K562 (cell line): ENCODE measurements at regions not wholly inside any gene's neighbourhood (a gene's known extent, or its start where the extent isn't known, plus 50 kb on each side); places are given as distances from the start of the nearest gene placed in this dataset.

Source experiments
- ATAC-seq: fragments of 200-7000 bp; cut with Tn5 transposase; 3 replicates; pipeline ENCODE4 v1.9.1; 2020; ENCODE audit warnings: moderate library complexity
- BruUV-seq: library from RNA; stranded (reverse); fragments of 400-500 nt; replicated peaks from 2 replicates; lab custom pipeline; 2021; lab: Mats Ljungman, UMichigan
- CTCF ChIA-PET: fragments of 300-600 bp; formaldehyde crosslinking; extraction: SDS; loops from one replicate; lab custom pipeline; 2021; ENCODE audit warnings: low intra/inter-chr PET ratio; lab: Yijun Ruan, JAX
- POLR2A ChIA-PET: fragments of 300-600, 350-650 bp; sonication (Branson Sonifier 250); formaldehyde crosslinking; extraction: SDS; loops from one replicate; lab custom pipeline; 2021; ENCODE audit warnings: antibody characterized with exemption, inconsistent platforms; lab: Yijun Ruan, JAX
- DNase-seq, 4 experiments: peaks; one replicate each; pipeline versions ENCODE4 v3.0.0 to v3.0.0-alpha.2; 2011 to 2018; ENCODE audit warnings: low spot score in 3 of 4, mixed read lengths in 3 of 4; ENCODE audit errors: extremely low read depth in 1 of 4
- FAIRE-seq: peaks from 2 replicates; lab custom pipeline; 2011; peaks lifted over from hg19 to GRCh38; lab: Jason Lieb, UNC
- H2AFZ ChIP-seq: 2 replicates; pipeline ENCODE4 v1.6.0; 2011; ENCODE audit warnings: low read depth, low read length, control low read depth, inconsistent platforms
- H3K27ac ChIP-seq: fragments of 200-600 bp; 3 replicates; pipeline ENCODE4 v1.8.0; 2011; ENCODE audit warnings: low read depth, mild to moderate bottlenecking, control low read depth, inconsistent platforms, low read length, moderate library complexity, mixed read lengths; ENCODE audit errors: extremely low read depth
- H3K27me3 ChIP-seq, 2 experiments: fragments of 300-600 bp in 1 of 2; 2 replicates in 1 of 2; 3 replicates in 1 of 2; pipeline versions ENCODE4 v1.6.0 to v1.8.0; 2011; ENCODE audit warnings: inconsistent platforms in 2 of 2, low read length in 2 of 2, mild to moderate bottlenecking in 1 of 2, mixed read lengths in 1 of 2, moderate library complexity in 1 of 2; ENCODE audit not compliant: control insufficient read depth in 2 of 2, insufficient read depth in 2 of 2
- H3K36me3 ChIP-seq: fragments of 300-600 bp; 3 replicates; pipeline ENCODE4 v1.8.0; 2011; ENCODE audit warnings: mild to moderate bottlenecking, low read length, inconsistent platforms; ENCODE audit not compliant: control insufficient read depth, insufficient read depth
- H3K4me1 ChIP-seq, 2 experiments: fragments of 200-600 bp in 1 of 2; replicated peaks in 1 of 2; 2 replicates in 1 of 2; 3 replicates in 1 of 2; pipeline versions ENCODE4 v1.5.1 to v1.8.0; 2011; ENCODE audit warnings: inconsistent platforms in 2 of 2, low read length in 2 of 2, mild to moderate bottlenecking in 1 of 2, mixed read lengths in 1 of 2, moderate library complexity in 1 of 2; ENCODE audit not compliant: control insufficient read depth in 2 of 2, insufficient read depth in 2 of 2
- H3K4me2 ChIP-seq: 2 replicates; pipeline ENCODE4 v1.6.1; 2011; ENCODE audit warnings: low read length, control low read depth, inconsistent platforms, mixed read lengths; ENCODE audit not compliant: insufficient read depth
- H3K4me3 ChIP-seq: fragments of 200-600 bp; sonication (generic), shearing (Covaris generic); 2 replicates; pipeline ENCODE4 v1.5.1; 2016; ENCODE audit warnings: control low read depth, inconsistent platforms
- H3K79me2 ChIP-seq: fragments of 200-600 bp; 3 replicates; pipeline ENCODE4 v1.8.0; 2011; ENCODE audit warnings: low read length, inconsistent platforms; ENCODE audit not compliant: control insufficient read depth, insufficient read depth
- H3K9ac ChIP-seq, 2 experiments: 2 replicates each; pipeline versions ENCODE4 v1.6.0 to v1.6.1; 2011; ENCODE audit warnings: low read depth in 2 of 2, low read length in 2 of 2, control low read depth in 1 of 2, inconsistent platforms in 1 of 2, mild to moderate bottlenecking in 1 of 2, mixed read lengths in 1 of 2; ENCODE audit not compliant: insufficient read depth in 1 of 2
- H3K9me1 ChIP-seq: one replicate; pipeline ENCODE4 v1.6.0; 2011; ENCODE audit warnings: inconsistent platforms, mild to moderate bottlenecking, low read length, moderate library complexity; ENCODE audit not compliant: control insufficient read depth, insufficient read depth
- H3K9me3 ChIP-seq: replicated peaks from 2 replicates; pipeline ENCODE4 v1.5.1; 2011; ENCODE audit warnings: low read depth, low read length, inconsistent platforms; ENCODE audit not compliant: control insufficient read depth, insufficient read depth
- H4K20me1 ChIP-seq: replicated peaks from 2 replicates; pipeline ENCODE4 v1.6.1; 2011; ENCODE audit warnings: low read length, inconsistent platforms, mixed read lengths; ENCODE audit not compliant: control insufficient read depth, insufficient read depth
- BRD4 ChIP-seq: fragments of 200-600 bp; sonication (generic); IDR thresholded peaks from 2 replicates; pipeline ENCODE4 v1.6.1; 2017; ENCODE audit warnings: inconsistent platforms
- ETV1 ChIP-seq: fragments of 450-650 bp; conservative IDR thresholded peaks from 2 replicates; pipeline ENCODE4 v1.6.1; 2016; ENCODE audit warnings: missing genetic modification characterization, control low read depth, low read depth, missing compliant biosample characterization
- NFYB ChIP-seq: IDR thresholded peaks from 2 replicates; pipeline ENCODE4 v1.6.1; 2011; ENCODE audit warnings: mild to moderate bottlenecking, moderate library complexity; ENCODE audit not compliant: insufficient read length; ENCODE audit errors: extremely low read depth
- OTX1 ChIP-seq: fragments of 450-650 bp; formaldehyde crosslinking; IDR thresholded peaks from 2 replicates; pipeline ENCODE4 v1.4.0; 2022; ENCODE audit warnings: mild to moderate bottlenecking
- PTRF ChIP-seq: fragments of 450-650 bp; IDR thresholded peaks from 2 replicates; pipeline ENCODE4 v1.6.1; 2016; ENCODE audit warnings: mild to moderate bottlenecking, missing genetic modification characterization, missing compliant biosample characterization
- SAFB ChIP-seq: fragments of 200-400 bp; formaldehyde crosslinking; IDR thresholded peaks from 2 replicates; pipeline ENCODE4 v1.6.1; 2017; ENCODE audit warnings: low read depth, low read length, borderline replicate concordance
- SMARCC2 ChIP-seq: fragments of 450-650 bp; IDR thresholded peaks from 2 replicates; pipeline ENCODE4 v1.6.1; 2017; ENCODE audit warnings: antibody characterized with exemption, moderate library complexity, mild to moderate bottlenecking, low read depth
- ZBTB26 ChIP-seq: fragments of 450-650 bp; formaldehyde crosslinking; IDR thresholded peaks from 2 replicates; pipeline ENCODE4 v1.4.0; 2022; ENCODE audit warnings: missing genetic modification characterization
- ZNF277 ChIP-seq: fragments of 250-450 bp; sonication (Bioruptor Pico); IDR thresholded peaks from 2 replicates; pipeline ENCODE4 v1.8.0; 2022; ENCODE audit warnings: inconsistent platforms, mild to moderate bottlenecking, moderate library complexity, borderline replicate concordance
- ZNF395 ChIP-seq: fragments of 200-800 bp; sonication (Bioruptor generic); IDR thresholded peaks from 2 replicates; pipeline ENCODE4 v1.6.1; 2017; ENCODE audit warnings: missing genetic modification characterization, missing compliant biosample characterization
- WGBS: fragments of 100-300 bp; shearing (Covaris generic); methylation state at CpG from one replicate; pipeline ENCODE4 v1.1.6; 2016; ENCODE audit warnings: low coverage, mixed read lengths; ENCODE audit not compliant: insufficient coverage; ENCODE audit errors: missing lambda C conversion rate; 5-methylcytosine and 5-hydroxymethylcytosine counted together
- in situ Hi-C: fragments of 300-500 bp; cut with MboI; formaldehyde crosslinking; loops from 4 replicates; pipeline ENCODE4 v1.15.0; 2018; ENCODE audit warnings: inconsistent platforms, mixed read lengths
- intact Hi-C: fragments of 100-400 bp; cut with micrococcal nuclease; formaldehyde crosslinking; loops from 2 replicates; pipeline ENCODE4 v1.14.2; 2022

- Histone ChIP-seq H3K4me1 (no peaks in the 10 kb centered on the region), H3K9me1 (no peaks in the 10 kb centered on the region), H2AFZ (no peak overlapping the region), H3K36me3 (no peaks in the 10 kb centered on the region), H3K27me3 (no peaks in the 10 kb centered on the region; a peak in 1 of 5 replicates), H3K4me2 (no peak overlapping the region), H4K20me1 (no peaks in the 10 kb centered on the region), H3K27ac (no peak overlapping the region), H3K79me2 (no peaks in the 10 kb centered on the region), H3K9ac (no peak overlapping the region), H3K9me3 (no peaks in the 10 kb centered on the region), H3K4me3 (no peak overlapping the region)
- FAIRE-seq: no peak
- in situ Hi-C loops (no loop called here), intact Hi-C loops (no loop called here)
- WGBS: 0% methylated on average over 4 of the region's 6 CpGs
- BruUV-seq: no TSS peak
- POLR2A ChIA-PET: no interaction called here
- no peak for ATAC-seq
- TF ChIP-seq ZNF395 (CRISPR knock-in tag) (no peak), PTRF (tag) (no peak)
- DNase-seq: no peak
- CTCF ChIA-PET: no interaction called here
Observed at GRCh38 chr22:47965066-47965465, 1202.6 kb downstream of the TBC1D22A start.

- Histone ChIP-seq H3K9ac (no peak overlapping the region), H3K4me3 (no peak overlapping the region), H3K4me2 (no peak overlapping the region), H3K4me1 (no peaks in the 10 kb centered on the region), H4K20me1 (no peaks in the 10 kb centered on the region), H3K9me1 (no peaks in the 10 kb centered on the region), H3K27ac (no peak overlapping the region), H2AFZ (no peak overlapping the region), H3K9me3 (no peaks in the 10 kb centered on the region), H3K27me3 (no peaks in the 10 kb centered on the region; a peak in 1 of 5 replicates), H3K36me3 (no peaks in the 10 kb centered on the region), H3K79me2 (no peaks in the 10 kb centered on the region)
- FAIRE-seq (no peak), ATAC-seq (no peak), DNase-seq (no peak)
- BruUV-seq: no TSS peak
- WGBS: 0% methylated on average over 6 of the region's 6 CpGs
- in situ Hi-C loops: no loop called here
- ChIA-PET POLR2A (no interaction called here), CTCF (no interaction called here)
- intact Hi-C loops: no loop called here
- TF ChIP-seq ZBTB26 (no peak), OTX1 (no peak), ZNF395 (CRISPR knock-in tag) (no peak), ZNF277 (no peak), ETV1 (tag) (no peak), SAFB (no peak), BRD4 (no peak), NFYB (no peak), SMARCC2 (no peak)
Observed at GRCh38 chr22:47963660-47964059, 1201.2 kb downstream of the TBC1D22A start.
